HL-60 (cell line): ENCODE measurements at regions not wholly inside any gene's neighbourhood (a gene's known extent, or its start where the extent isn't known, plus 50 kb on each side); places are given as distances from the start of the nearest gene placed in this dataset.

Experiments
- POLR2AphosphoS5 ChIP-seq: IDR thresholded peaks from 2 replicates; pipeline ENCODE4 v1.6.1; 2012; ENCODE audit warnings: low read depth
- SPI1 ChIP-seq: IDR thresholded peaks from 2 replicates; pipeline ENCODE4 v1.6.1; 2012; ENCODE audit warnings: low read depth, mild to moderate bottlenecking, borderline replicate concordance
- TF ChIP-seq, protein P1 (sequence below): IDR thresholded peaks from one replicate; pipeline ENCODE4 v1.5.1; 2011; ENCODE audit warnings: low read length, control low read depth, inconsistent platforms; ENCODE audit not compliant: insufficient read depth

DNA sequence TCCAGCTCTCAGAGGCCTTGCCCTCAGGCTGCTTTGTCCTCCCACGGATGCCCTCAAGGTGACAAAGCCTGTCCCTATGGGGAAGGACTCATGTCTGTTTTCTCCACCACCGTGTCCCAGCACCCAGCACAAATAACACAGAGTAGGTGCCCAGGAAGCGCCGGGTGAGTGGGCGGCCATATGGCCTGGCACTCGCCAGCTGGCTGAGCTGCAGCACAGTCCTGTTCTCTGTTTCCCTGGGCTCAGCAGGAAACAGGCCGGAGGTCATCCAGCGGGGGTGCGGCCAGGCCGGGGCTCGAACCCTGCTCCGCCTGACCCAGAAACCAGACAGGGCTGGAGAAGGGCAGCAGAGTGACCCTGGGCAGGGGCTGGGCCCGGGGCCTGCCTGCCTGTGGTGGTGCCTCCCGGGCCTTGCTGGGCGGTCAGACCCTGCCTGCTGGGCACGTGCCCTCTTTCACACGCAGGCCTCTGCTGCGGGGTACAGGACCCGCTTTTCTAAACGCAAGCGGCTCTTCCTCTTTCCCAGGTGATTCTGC, 139.0 kb upstream of the CIBAR2 start:
- TF ChIP-seq, protein P1, sequence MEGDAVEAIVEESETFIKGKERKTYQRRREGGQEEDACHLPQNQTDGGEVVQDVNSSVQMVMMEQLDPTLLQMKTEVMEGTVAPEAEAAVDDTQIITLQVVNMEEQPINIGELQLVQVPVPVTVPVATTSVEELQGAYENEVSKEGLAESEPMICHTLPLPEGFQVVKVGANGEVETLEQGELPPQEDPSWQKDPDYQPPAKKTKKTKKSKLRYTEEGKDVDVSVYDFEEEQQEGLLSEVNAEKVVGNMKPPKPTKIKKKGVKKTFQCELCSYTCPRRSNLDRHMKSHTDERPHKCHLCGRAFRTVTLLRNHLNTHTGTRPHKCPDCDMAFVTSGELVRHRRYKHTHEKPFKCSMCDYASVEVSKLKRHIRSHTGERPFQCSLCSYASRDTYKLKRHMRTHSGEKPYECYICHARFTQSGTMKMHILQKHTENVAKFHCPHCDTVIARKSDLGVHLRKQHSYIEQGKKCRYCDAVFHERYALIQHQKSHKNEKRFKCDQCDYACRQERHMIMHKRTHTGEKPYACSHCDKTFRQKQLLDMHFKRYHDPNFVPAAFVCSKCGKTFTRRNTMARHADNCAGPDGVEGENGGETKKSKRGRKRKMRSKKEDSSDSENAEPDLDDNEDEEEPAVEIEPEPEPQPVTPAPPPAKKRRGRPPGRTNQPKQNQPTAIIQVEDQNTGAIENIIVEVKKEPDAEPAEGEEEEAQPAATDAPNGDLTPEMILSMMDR, result no peak
- TF ChIP-seq POLR2AphosphoS5, result no peak
- TF ChIP-seq SPI1, result no peak
